HL-60 (cell line): ENCODE measurements at regions not wholly inside any gene's neighbourhood (a gene's known extent, or its start where the extent isn't known, plus 50 kb on each side); places are given as distances from the start of the nearest gene placed in this dataset.

Experiments used
- DNase-seq, 2 experiments: peaks; one replicate each; pipeline ENCODE4 v3.0.0-alpha.2; 2010 to 2020; ENCODE audit warnings: low read depth in 1 of 2, low spot score in 1 of 2
- H3K27ac ChIP-seq: fragments of 250-450 bp; sonication (Bioruptor Pico); replicated peaks from 2 replicates; pipeline ENCODE4 v1.5.1; 2020; ENCODE audit warnings: mild to moderate bottlenecking, moderate library complexity
- H3K27me3 ChIP-seq: fragments of 250-450 bp; sonication (Bioruptor Pico); 2 replicates; pipeline ENCODE4 v1.5.1; 2021; ENCODE audit warnings: mild to moderate bottlenecking, moderate library complexity; ENCODE audit not compliant: insufficient read depth, poor library complexity, severe bottlenecking
- H3K4me3 ChIP-seq: replicated peaks from 2 replicates; pipeline ENCODE4 v1.5.1; 2011; ENCODE audit warnings: mild to moderate bottlenecking, control low read depth, low read length; ENCODE audit not compliant: insufficient read depth
- GABPA ChIP-seq: IDR thresholded peaks from 2 replicates; pipeline ENCODE4 v1.6.1; 2012; ENCODE audit warnings: low read depth
- POLR2AphosphoS5 ChIP-seq: IDR thresholded peaks from 2 replicates; pipeline ENCODE4 v1.6.1; 2012; ENCODE audit warnings: low read depth
- SPI1 ChIP-seq: IDR thresholded peaks from 2 replicates; pipeline ENCODE4 v1.6.1; 2012; ENCODE audit warnings: low read depth, mild to moderate bottlenecking, borderline replicate concordance
- TF ChIP-seq, protein P1 (sequence below): IDR thresholded peaks from 2 replicates; pipeline ENCODE4 v1.6.1; 2012; ENCODE audit warnings: low read depth; ENCODE audit not compliant: insufficient replicate concordance
- TF ChIP-seq, protein P2 (sequence below): IDR thresholded peaks from one replicate; pipeline ENCODE4 v1.5.1; 2011; ENCODE audit warnings: low read length, control low read depth, inconsistent platforms; ENCODE audit not compliant: insufficient read depth

DNA sequence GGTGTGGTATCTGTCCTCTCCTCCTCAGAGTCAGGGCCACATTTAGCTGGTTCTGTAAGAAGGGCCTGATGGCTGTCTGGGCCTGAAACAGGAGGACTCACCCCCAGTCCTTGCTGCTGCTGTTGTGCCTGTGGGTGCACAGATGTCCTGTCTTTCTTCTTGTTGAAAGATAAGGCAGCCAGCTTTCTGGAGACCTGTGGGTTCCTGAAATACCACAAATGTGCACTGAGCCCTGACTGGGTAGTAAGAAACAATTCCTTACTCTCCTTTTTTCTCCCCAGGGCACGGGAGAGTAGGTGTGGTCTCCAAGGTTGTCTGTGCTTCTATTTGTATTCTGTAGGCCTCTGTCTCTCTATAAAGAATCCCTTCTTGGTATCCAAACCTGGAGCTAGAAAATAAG is 96.2 kb upstream of the DLX2 start:
- TF ChIP-seq, protein P1, sequence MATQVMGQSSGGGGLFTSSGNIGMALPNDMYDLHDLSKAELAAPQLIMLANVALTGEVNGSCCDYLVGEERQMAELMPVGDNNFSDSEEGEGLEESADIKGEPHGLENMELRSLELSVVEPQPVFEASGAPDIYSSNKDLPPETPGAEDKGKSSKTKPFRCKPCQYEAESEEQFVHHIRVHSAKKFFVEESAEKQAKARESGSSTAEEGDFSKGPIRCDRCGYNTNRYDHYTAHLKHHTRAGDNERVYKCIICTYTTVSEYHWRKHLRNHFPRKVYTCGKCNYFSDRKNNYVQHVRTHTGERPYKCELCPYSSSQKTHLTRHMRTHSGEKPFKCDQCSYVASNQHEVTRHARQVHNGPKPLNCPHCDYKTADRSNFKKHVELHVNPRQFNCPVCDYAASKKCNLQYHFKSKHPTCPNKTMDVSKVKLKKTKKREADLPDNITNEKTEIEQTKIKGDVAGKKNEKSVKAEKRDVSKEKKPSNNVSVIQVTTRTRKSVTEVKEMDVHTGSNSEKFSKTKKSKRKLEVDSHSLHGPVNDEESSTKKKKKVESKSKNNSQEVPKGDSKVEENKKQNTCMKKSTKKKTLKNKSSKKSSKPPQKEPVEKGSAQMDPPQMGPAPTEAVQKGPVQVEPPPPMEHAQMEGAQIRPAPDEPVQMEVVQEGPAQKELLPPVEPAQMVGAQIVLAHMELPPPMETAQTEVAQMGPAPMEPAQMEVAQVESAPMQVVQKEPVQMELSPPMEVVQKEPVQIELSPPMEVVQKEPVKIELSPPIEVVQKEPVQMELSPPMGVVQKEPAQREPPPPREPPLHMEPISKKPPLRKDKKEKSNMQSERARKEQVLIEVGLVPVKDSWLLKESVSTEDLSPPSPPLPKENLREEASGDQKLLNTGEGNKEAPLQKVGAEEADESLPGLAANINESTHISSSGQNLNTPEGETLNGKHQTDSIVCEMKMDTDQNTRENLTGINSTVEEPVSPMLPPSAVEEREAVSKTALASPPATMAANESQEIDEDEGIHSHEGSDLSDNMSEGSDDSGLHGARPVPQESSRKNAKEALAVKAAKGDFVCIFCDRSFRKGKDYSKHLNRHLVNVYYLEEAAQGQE, result no peak
- TF ChIP-seq POLR2AphosphoS5 (no peak), GABPA (no peak), SPI1 (no peak)
- TF ChIP-seq, protein P2, sequence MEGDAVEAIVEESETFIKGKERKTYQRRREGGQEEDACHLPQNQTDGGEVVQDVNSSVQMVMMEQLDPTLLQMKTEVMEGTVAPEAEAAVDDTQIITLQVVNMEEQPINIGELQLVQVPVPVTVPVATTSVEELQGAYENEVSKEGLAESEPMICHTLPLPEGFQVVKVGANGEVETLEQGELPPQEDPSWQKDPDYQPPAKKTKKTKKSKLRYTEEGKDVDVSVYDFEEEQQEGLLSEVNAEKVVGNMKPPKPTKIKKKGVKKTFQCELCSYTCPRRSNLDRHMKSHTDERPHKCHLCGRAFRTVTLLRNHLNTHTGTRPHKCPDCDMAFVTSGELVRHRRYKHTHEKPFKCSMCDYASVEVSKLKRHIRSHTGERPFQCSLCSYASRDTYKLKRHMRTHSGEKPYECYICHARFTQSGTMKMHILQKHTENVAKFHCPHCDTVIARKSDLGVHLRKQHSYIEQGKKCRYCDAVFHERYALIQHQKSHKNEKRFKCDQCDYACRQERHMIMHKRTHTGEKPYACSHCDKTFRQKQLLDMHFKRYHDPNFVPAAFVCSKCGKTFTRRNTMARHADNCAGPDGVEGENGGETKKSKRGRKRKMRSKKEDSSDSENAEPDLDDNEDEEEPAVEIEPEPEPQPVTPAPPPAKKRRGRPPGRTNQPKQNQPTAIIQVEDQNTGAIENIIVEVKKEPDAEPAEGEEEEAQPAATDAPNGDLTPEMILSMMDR, result no peak
- peak in 1 of 2 experiments; percentile 26 for DNase-seq
- H3K27ac ChIP-seq, result peak overlapping the region; percentile 63

DNA sequence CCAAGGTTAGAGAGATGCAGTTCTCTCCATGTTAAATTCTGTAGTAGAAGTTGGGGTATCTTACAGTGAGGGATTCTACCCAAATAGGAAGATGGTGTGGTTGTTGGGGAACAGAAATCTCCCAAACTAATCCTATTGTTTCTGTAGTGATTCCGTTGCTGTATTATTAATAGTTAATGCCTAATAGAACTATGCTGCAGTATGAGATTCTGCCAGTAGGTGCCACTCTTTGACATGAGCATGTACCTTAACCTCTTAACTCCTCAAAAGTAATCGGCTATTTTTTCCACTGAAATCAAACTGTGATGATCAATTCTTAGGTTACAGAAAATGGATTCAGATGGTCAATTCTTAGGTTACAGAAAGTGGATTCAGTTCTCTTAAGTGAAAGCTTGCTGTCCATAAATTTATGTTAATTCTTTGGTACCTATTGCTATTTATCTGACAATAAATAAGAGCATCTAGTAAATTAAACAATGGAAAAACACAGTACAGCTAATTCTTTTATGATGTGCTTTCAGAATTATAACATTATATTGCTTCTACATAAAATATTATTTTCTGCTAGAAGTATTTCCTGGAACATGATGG is 97.9 kb upstream of the DLX2 start:
- H3K27me3 ChIP-seq, result no peaks in the 10 kb centered on the region
- H3K27ac ChIP-seq, result no peak overlapping the region
- DNase-seq, result peak in 1 of 2 experiments; percentile 20
- no peak overlapping the region for H3K4me3 ChIP-seq
- no peak for TF ChIP-seq SPI1
- TF ChIP-seq, protein P2, result no peak
- TF ChIP-seq, protein P1, result no peak
- no peak for TF ChIP-seq GABPA
- TF ChIP-seq POLR2AphosphoS5, result no peak

More for the DNA sequence above, 96.2 kb upstream of the DLX2 start:
- Histone ChIP-seq H3K4me3 (no peak overlapping the region), H3K27me3 (no peaks in the 10 kb centered on the region)

DNA sequence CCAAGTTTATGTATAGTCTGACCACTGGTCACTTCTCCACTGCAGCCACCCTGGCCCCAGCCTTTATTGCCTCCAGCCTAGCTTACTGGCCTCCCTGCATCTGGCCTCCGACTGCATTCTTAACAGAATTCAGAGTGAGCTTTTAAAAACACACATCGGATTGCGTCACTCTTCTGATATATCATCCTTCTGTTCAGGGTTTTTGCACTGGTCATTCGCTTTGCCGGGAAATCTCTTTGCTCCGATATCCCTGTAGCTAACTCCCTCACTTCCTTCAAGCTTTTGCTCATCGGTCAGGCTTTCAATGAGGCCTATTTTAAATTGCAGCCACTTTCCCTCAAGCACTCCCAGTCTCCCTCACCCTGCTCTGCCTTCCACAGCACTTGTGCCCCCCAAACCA is 101.6 kb upstream of the DLX2 start:
- TF ChIP-seq POLR2AphosphoS5 (no peak), GABPA (no peak), SPI1 (no peak)
- TF ChIP-seq, protein P1, result no peak
- DNase-seq, result no peak
- no peak overlapping the region for H3K27ac ChIP-seq
- H3K27me3 ChIP-seq, result no peaks in the 10 kb centered on the region
- H3K4me3 ChIP-seq, result no peak overlapping the region

DNA sequence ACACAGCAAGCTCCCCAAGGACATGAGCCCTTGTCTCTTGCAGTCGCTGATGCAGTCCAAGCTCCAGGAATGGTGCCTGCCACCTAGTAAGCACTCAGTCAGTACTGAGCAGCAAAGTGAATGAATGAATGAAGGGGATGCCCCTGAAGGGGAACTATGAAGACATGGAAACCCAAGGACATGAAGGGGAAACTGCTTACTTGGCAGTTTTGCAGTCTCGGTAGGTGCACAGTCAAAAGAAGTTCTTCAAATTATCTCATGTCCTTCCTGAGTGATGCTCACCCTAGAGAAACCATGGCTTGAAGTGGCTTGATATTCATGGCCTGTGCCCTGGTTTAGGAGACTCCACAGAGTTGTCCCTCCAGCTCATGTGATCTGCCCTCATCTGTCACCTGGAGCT is 102.1 kb upstream of the DLX2 start:
- no peak for TF ChIP-seq POLR2AphosphoS5
- TF ChIP-seq GABPA, result no peak
- TF ChIP-seq, protein P1, result no peak
- TF ChIP-seq, protein P2, result no peak
- TF ChIP-seq SPI1, result no peak
- Histone ChIP-seq H3K27ac (no peak overlapping the region), H3K27me3 (no peaks in the 10 kb centered on the region), H3K4me3 (no peak overlapping the region)
- no peak for DNase-seq
